ENCODE measurements at regions not wholly inside any gene's neighbourhood (a gene's known extent, or its start where the extent isn't known, plus 50 kb on each side); places are given as distances from the start of the nearest gene placed in this dataset.

DNA sequence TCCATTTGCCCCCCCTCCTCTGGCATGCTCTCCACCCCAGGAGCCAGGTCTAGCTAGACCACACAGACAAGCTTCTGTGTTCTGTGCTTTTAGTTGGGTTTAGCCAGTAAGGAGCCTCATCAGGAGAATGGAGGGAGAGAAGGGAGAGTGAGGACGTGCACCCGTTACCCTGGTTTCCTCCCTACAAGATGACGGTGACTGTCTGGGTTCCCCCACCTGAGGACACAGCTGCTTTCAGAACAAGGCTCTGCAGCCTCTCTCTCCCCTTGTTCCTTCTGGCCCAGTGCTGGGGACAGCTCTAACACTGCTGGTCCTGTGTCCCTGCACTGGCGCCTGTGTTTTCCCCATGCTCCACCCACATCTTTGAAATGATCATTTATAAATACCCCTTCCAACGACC lies 184.4 kb upstream of the GALNT2 start:
- TF ChIP-seq, protein P1, sequence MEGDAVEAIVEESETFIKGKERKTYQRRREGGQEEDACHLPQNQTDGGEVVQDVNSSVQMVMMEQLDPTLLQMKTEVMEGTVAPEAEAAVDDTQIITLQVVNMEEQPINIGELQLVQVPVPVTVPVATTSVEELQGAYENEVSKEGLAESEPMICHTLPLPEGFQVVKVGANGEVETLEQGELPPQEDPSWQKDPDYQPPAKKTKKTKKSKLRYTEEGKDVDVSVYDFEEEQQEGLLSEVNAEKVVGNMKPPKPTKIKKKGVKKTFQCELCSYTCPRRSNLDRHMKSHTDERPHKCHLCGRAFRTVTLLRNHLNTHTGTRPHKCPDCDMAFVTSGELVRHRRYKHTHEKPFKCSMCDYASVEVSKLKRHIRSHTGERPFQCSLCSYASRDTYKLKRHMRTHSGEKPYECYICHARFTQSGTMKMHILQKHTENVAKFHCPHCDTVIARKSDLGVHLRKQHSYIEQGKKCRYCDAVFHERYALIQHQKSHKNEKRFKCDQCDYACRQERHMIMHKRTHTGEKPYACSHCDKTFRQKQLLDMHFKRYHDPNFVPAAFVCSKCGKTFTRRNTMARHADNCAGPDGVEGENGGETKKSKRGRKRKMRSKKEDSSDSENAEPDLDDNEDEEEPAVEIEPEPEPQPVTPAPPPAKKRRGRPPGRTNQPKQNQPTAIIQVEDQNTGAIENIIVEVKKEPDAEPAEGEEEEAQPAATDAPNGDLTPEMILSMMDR (IDR thresholded peaks at IDR 0.05; ENCODE audit: insufficient read depth, low read depth, low read length), result no peak
- CTCF ChIA-PET, result interaction anchor here (0.6 kb wide), 2 partner anchors 116 to 427 kb away, joined by 3 read pairs; no protein-coding TSS in a partner anchor
- Histone ChIP-seq H3K27me3 (ENCODE audit: control insufficient read depth, insufficient read depth, low read length) (peaks cover 2% of the 10 kb centered on the region; the same call in 1 of the 2 replicates), H3K4me3 (ENCODE audit: low read depth, low read length) (no peak overlapping the region), H3K36me3 (ENCODE audit: control insufficient read depth, insufficient read depth, low read length) (no peaks in the 10 kb centered on the region)
- POLR2A ChIA-PET, result no interaction called here
- DNase-seq (ENCODE audit: low read depth), result no peak

DNA sequence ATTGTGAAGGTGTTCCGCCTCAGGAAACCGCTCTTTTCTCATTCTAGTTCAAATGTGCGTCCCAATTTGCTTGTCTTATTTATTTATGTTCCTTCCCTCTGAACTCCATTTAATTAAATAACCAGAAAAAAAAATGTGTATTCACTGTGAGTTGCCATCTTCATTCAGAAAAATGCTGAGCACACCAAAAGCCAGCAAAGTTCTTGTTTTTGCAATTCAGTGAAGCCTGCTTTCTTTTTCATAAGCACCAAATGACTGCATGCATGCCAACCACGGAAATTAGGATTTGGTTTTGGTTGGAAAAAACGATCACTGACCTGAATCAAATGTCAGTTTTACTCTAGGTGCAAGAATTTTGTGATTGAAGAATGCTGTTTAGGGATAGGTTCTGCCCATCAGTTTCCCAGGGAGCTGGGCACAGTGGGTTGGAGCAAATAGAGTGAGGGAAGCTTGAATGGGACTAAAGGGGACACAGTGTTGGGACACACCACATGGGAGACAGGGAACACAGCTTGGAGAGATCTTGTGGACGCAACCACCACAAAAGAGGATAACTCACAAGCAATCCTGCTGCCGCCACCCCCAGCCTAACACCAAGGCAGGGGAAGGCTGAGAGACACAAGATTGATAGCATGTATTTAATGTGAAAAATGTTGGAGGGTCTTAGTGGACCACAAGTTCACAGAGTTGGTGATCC lies 183.4 kb upstream of the GALNT2 start:
- POLR2A ChIA-PET, result no interaction called here
- Histone ChIP-seq H3K36me3 (ENCODE audit: control insufficient read depth, insufficient read depth, low read length) (no peaks in the 10 kb centered on the region), H3K27me3 (ENCODE audit: control insufficient read depth, insufficient read depth, low read length) (peaks cover 2% of the 10 kb centered on the region; the same call in 1 of the 2 replicates), H3K4me3 (ENCODE audit: low read depth, low read length) (no peak overlapping the region)
- TF ChIP-seq, protein P1 (IDR thresholded peaks at IDR 0.05; ENCODE audit: insufficient read depth, low read depth, low read length), result no peak
- CTCF ChIA-PET, result no interaction called here
- no peak for DNase-seq (ENCODE audit: low read depth)

DNA sequence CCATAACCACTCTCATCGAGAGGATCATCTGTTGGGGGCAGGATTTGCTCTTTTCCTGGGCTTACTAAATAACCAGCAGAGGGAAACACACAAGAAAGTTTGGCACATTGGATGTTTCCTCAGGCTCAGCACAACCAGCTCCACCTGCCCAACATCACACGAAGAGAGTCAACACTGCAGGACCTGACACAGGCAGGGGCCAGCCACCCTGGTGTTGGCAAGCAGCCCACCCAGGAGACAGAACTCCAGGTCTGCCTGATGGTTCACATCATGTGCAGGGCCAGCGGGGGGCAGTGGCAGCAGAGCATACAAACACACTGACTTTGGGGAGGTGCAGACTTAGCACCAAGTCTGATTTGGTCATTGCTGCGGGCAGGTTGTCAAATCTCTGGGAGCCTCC lies 182.3 kb upstream of the GALNT2 start:
- Histone ChIP-seq H3K4me3 (ENCODE audit: low read depth, low read length) (no peak overlapping the region), H3K27me3 (ENCODE audit: control insufficient read depth, insufficient read depth, low read length) (peaks cover 2% of the 10 kb centered on the region; the same call in 1 of the 2 replicates), H3K36me3 (ENCODE audit: control insufficient read depth, insufficient read depth, low read length) (no peaks in the 10 kb centered on the region)
- ChIA-PET POLR2A (interaction anchor here (0.5 kb wide), 1 partner anchor 13 kb away, joined by 5 read pairs; no protein-coding TSS in a partner anchor), CTCF (no interaction called here)
- DNase-seq (ENCODE audit: low read depth), result no peak
- TF ChIP-seq, protein P1 (IDR thresholded peaks at IDR 0.05; ENCODE audit: insufficient read depth, low read depth, low read length), result no peak

DNA sequence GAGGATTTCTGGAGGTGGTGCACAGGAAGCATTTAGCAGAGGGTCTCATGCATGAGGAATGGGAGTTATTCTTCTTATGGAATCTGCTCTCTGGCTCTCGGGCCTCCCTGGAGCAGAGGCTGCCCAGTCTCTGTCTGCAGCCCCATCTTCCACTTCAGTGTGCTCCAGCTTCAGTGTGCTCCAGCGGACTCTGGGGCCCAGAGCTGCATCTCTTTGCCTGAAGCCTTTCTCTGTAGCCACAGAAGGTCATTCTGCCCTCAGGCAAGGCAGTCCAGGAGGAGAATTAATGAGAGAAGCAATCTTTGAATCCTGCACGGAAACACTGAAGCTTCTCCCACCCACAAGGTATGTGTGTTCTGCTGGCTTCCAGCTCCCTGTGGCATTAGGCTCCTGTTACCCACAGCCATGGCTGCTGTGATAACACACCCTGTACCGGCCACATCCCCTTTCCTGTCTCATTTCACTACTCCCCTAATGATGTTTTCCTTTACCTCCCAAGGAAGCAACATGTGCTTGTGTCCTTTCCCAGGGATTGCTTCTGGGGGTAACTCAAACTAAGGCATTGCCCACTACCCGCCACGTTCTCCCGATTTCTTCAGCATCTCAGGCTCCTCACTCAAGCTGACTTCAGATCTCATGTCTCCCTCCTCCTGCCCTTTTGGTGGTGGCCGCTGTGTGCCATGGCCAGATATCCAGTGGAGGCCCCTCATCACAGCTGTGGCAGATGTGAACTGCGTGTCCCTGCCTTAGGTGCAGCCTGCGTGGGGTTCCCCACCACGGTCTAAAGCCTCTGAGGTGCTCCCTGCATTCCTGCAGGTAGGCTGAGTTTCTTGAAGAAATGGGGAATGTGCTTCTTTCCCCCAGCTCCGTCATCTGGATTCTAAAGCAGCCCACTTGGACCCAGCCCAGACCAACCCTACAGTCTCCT lies 181.2 kb upstream of the GALNT2 start:
- ChIA-PET POLR2A (no interaction called here), CTCF (interaction anchor here (1.1 kb wide), 1 partner anchor 37 kb away, joined by 3 read pairs; no protein-coding TSS in a partner anchor)
- no peak for DNase-seq (ENCODE audit: low read depth)
- peaks cover 2% of the 10 kb centered on the region; the same call in 1 of the 2 replicates for H3K27me3 ChIP-seq (ENCODE audit: control insufficient read depth, insufficient read depth, low read length)
- H3K4me3 ChIP-seq (ENCODE audit: low read depth, low read length), result no peak overlapping the region
- no peaks in the 10 kb centered on the region for H3K36me3 ChIP-seq (ENCODE audit: control insufficient read depth, insufficient read depth, low read length)
- TF ChIP-seq, protein P1 (IDR thresholded peaks at IDR 0.05; ENCODE audit: insufficient read depth, low read depth, low read length), result no peak

DNA sequence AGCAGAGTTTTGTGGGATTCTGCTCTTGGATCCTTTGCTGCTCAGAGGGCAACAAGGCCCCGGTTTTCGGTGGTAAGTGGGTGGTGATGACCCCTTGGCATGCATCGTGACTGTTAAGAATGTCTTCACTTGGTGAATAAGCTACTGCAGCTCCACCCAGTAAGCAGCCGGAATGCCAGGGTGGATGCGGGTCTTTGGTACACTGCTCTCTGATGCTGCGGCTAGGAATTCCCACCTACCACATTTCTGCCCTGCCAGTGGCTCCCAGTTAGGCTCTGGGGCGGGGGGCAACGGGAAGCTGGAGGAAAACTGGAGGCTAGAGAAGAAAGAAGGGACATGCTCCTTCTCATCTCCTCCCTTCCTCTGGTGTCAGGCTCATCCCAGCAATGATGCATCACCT lies 180.4 kb upstream of the GALNT2 start:
- TF ChIP-seq, protein P1 (IDR thresholded peaks at IDR 0.05; ENCODE audit: insufficient read depth, low read depth, low read length), result no peak
- H3K4me3 ChIP-seq (ENCODE audit: low read depth, low read length), result no peak overlapping the region
- ChIA-PET POLR2A (no interaction called here), CTCF (interaction anchor here (1.1 to 1.3 kb wide), 2 partner anchors 11 to 38 kb away, joined by 3 read pairs; no protein-coding TSS in a partner anchor)
- DNase-seq (ENCODE audit: low read depth), result no peak
- H3K36me3 ChIP-seq (ENCODE audit: control insufficient read depth, insufficient read depth, low read length), result no peaks in the 10 kb centered on the region
- H3K27me3 ChIP-seq (ENCODE audit: control insufficient read depth, insufficient read depth, low read length), result peaks cover 2% of the 10 kb centered on the region; the same call in 1 of the 2 replicates
